CD14-positive monocyte (primary cell): ENCODE measurements at regions not wholly inside any gene's neighbourhood (a gene's known extent, or its start where the extent isn't known, plus 50 kb on each side); places are given as distances from the start of the nearest gene placed in this dataset.

ENCODE experiments used
- DNase-seq, 3 donors: peaks; one replicate each; pipeline ENCODE4 v3.0.0-alpha.2; 2011 to 2022
- H2AFZ ChIP-seq: 2 replicates; pipeline ENCODE4 v1.6.0; 2012; ENCODE audit warnings: mild to moderate bottlenecking, low read depth, low read length, inconsistent platforms; ENCODE audit not compliant: insufficient read depth, poor library complexity, severe bottlenecking
- H3K27ac ChIP-seq, 2 donors: 1 replicate in 1 of 2; 2 replicates in 1 of 2; pipeline ENCODE4 v1.5.1; 2012 to 2013; ENCODE audit warnings: low read length in 2 of 2, control low read depth in 1 of 2, inconsistent platforms in 1 of 2, low read depth in 1 of 2, mild to moderate bottlenecking in 1 of 2
- H3K27me3 ChIP-seq, 2 donors: one replicate each; pipeline versions ENCODE4 v1.6.0 to v1.6.1; 2011 to 2013; ENCODE audit warnings: low read length in 2 of 2; ENCODE audit not compliant: control insufficient read depth in 2 of 2, insufficient read depth in 2 of 2
- H3K36me3 ChIP-seq, 2 donors: replicated peaks in 1 of 2; 1 replicate in 1 of 2; 2 replicates in 1 of 2; pipeline versions ENCODE4 v1.5.1 to v1.6.1; 2012 to 2013; ENCODE audit warnings: low read length in 2 of 2, control low read depth in 1 of 2, inconsistent platforms in 1 of 2, mild to moderate bottlenecking in 1 of 2; ENCODE audit not compliant: insufficient read depth in 2 of 2, control insufficient read depth in 1 of 2
- H3K4me1 ChIP-seq, 2 donors: 1 replicate in 1 of 2; 2 replicates in 1 of 2; pipeline versions ENCODE4 v1.5.1 to v1.6.1; 2012 to 2013; ENCODE audit warnings: low read length in 2 of 2, control low read depth in 1 of 2, inconsistent platforms in 1 of 2, mild to moderate bottlenecking in 1 of 2, moderate library complexity in 1 of 2; ENCODE audit not compliant: insufficient read depth in 2 of 2, control insufficient read depth in 1 of 2
- H3K4me2 ChIP-seq: replicated peaks from 2 replicates; pipeline ENCODE3; 2012; ENCODE audit warnings: low read length, moderate library complexity, mild to moderate bottlenecking; ENCODE audit not compliant: poor library complexity, severe bottlenecking; ENCODE audit errors: extremely low read depth
- H3K4me3 ChIP-seq, 3 experiments: fragments of 200-600 bp in 1 of 3; sonication (generic) in 1 of 3; replicated peaks in 1 of 3; 1 replicate in 2 of 3; 2 replicates in 1 of 3; pipeline ENCODE4 v1.5.1; 2011 to 2013; ENCODE audit warnings: low read length in 3 of 3, mild to moderate bottlenecking in 3 of 3, control low read depth in 2 of 3, low read depth in 2 of 3, inconsistent platforms in 1 of 3, moderate library complexity in 1 of 3
- H3K79me2 ChIP-seq: 2 replicates; pipeline ENCODE4 v1.6.0; 2012; ENCODE audit warnings: mild to moderate bottlenecking, control low read depth, inconsistent platforms, low read length, moderate library complexity; ENCODE audit not compliant: insufficient read depth
- H3K9ac ChIP-seq: 2 replicates; pipeline ENCODE4 v1.6.0; 2017; ENCODE audit warnings: low read length, mild to moderate bottlenecking; ENCODE audit not compliant: insufficient read depth, poor library complexity, severe bottlenecking
- H3K9me3 ChIP-seq, 2 donors: replicated peaks in 1 of 2; 1 replicate in 1 of 2; 2 replicates in 1 of 2; pipeline versions ENCODE4 v1.5.1 to v1.6.1; 2012 to 2013; ENCODE audit warnings: low read length in 2 of 2, control low read depth in 1 of 2; ENCODE audit not compliant: control insufficient read depth in 1 of 2, insufficient read depth in 1 of 2
- H4K20me1 ChIP-seq: 2 replicates; pipeline ENCODE4 v1.6.0; 2012; ENCODE audit warnings: mild to moderate bottlenecking, low read length, control low read depth, moderate library complexity; ENCODE audit not compliant: insufficient read depth
- H3K27ac Mint-ChIP-seq, 7 donors: one replicate each; pipeline ENCODE4 v1.8.0; 2020; ENCODE audit warnings: mild to moderate bottlenecking in 7 of 7, mixed read lengths in 7 of 7, moderate library complexity in 6 of 7, inconsistent platforms in 2 of 7
- H3K27me3 Mint-ChIP-seq, 3 donors: one replicate each; pipeline ENCODE4 v1.8.0; 2021 to 2022; ENCODE audit warnings: low read depth in 3 of 3, mild to moderate bottlenecking in 3 of 3, mixed read lengths in 3 of 3, moderate library complexity in 3 of 3, inconsistent platforms in 1 of 3
- H3K36me3 Mint-ChIP-seq, 2 donors: one replicate each; pipeline ENCODE4 v1.8.0; 2020; ENCODE audit warnings: mixed read lengths in 2 of 2, inconsistent platforms in 1 of 2, mild to moderate bottlenecking in 1 of 2
- H3K4me1 Mint-ChIP-seq: one replicate; pipeline ENCODE4 v1.8.0; 2020; ENCODE audit warnings: mild to moderate bottlenecking, mixed read lengths
- H3K4me3 Mint-ChIP-seq, 2 donors: one replicate each; pipeline ENCODE4 v1.8.0; 2020; ENCODE audit warnings: mild to moderate bottlenecking in 2 of 2, mixed read lengths in 2 of 2, moderate library complexity in 1 of 2
- H3K9me3 Mint-ChIP-seq, 7 donors: one replicate each; pipeline ENCODE4 v1.8.0; 2020 to 2022; ENCODE audit warnings: mixed read lengths in 7 of 7, mild to moderate bottlenecking in 6 of 7, moderate library complexity in 6 of 7, inconsistent platforms in 2 of 7
- CTCF ChIP-seq: fragments of 200-600 bp; IDR thresholded peaks from one replicate; pipeline ENCODE4 v1.8.0; 2022; ENCODE audit warnings: antibody characterized with exemption, mild to moderate bottlenecking
- WGBS: methylation state at CpG from one replicate; pipeline ENCODE4 v1.1.5; 2013; ENCODE audit warnings: missing lambda C conversion rate; ENCODE audit not compliant: insufficient coverage; 5-methylcytosine and 5-hydroxymethylcytosine counted together
- intact Hi-C, 2 donors: fragments of 100-400 bp; cut with micrococcal nuclease; formaldehyde crosslinking; loops; one replicate each; pipeline versions ENCODE4 v1.15.0 to v1.15.1; 2023

GRCh38 chr9:18207735-18208134 lies 266.2 kb upstream of the ADAMTSL1 start:
- no peaks in the 10 kb centered on the region for H3K27me3 Mint-ChIP-seq
- no peak for TF ChIP-seq CTCF
- intact Hi-C loops: no loop called here
- no peaks in the 10 kb centered on the region for H3K79me2 ChIP-seq
- H3K4me2 ChIP-seq: no peak overlapping the region
- H3K27ac ChIP-seq: no peak overlapping the region
- no peak for DNase-seq
- no peak overlapping the region for H3K4me3 ChIP-seq
- H3K27ac Mint-ChIP-seq: no peak overlapping the region
- no peak overlapping the region for H3K4me3 Mint-ChIP-seq
- WGBS: 92% methylated on average over 1 of the region's 3 CpGs
- H3K9me3 ChIP-seq: no peaks in the 10 kb centered on the region
- H3K27me3 ChIP-seq: no peaks in the 10 kb centered on the region
- no peaks in the 10 kb centered on the region for H3K4me1 ChIP-seq
- H4K20me1 ChIP-seq: no peaks in the 10 kb centered on the region
- no peak overlapping the region for H2AFZ ChIP-seq
- H3K4me1 Mint-ChIP-seq: no peaks in the 10 kb centered on the region
- H3K9ac ChIP-seq: no peak overlapping the region
- no peaks in the 10 kb centered on the region for H3K36me3 ChIP-seq
- no peaks in the 10 kb centered on the region for H3K9me3 Mint-ChIP-seq
- H3K36me3 Mint-ChIP-seq: no peaks in the 10 kb centered on the region

GRCh38 chr9:18208166-18209059 lies 265.5 kb upstream of the ADAMTSL1 start:
- Histone ChIP-seq H3K4me2 (no peak overlapping the region), H3K4me3 (no peak overlapping the region), H3K9ac (no peak overlapping the region), H3K79me2 (no peaks in the 10 kb centered on the region), H3K9me3 (no peaks in the 10 kb centered on the region), H3K27ac (no peak overlapping the region), H3K36me3 (no peaks in the 10 kb centered on the region), H3K4me1 (no peaks in the 10 kb centered on the region), H2AFZ (no peak overlapping the region), H3K27me3 (no peaks in the 10 kb centered on the region), H4K20me1 (no peaks in the 10 kb centered on the region)
- H3K4me3 Mint-ChIP-seq: no peak overlapping the region
- H3K27me3 Mint-ChIP-seq: no peaks in the 10 kb centered on the region
- 31% methylated on average over 2 of the region's 3 CpGs for WGBS
- no peak for TF ChIP-seq CTCF
- intact Hi-C loops: no loop called here
- H3K9me3 Mint-ChIP-seq: no peaks in the 10 kb centered on the region
- no peaks in the 10 kb centered on the region for H3K36me3 Mint-ChIP-seq
- H3K4me1 Mint-ChIP-seq: no peaks in the 10 kb centered on the region
- no peak overlapping the region for H3K27ac Mint-ChIP-seq
- DNase-seq: no peak
